GM21737 (cell line): ENCODE measurements at regions not wholly inside any gene's neighbourhood (a gene's known extent, or its start where the extent isn't known, plus 50 kb on each side); places are given as distances from the start of the nearest gene placed in this dataset.

ENCODE experiments used
- ATAC-seq: cut with Tn5 transposase; IDR thresholded peaks from one replicate; pipeline ENCODE4 v1.9.1; 2021; ENCODE audit warnings: mild to moderate bottlenecking, moderate library complexity; ENCODE audit not compliant: unreplicated experiment

GRCh38 chr2:224213396-224213795 lies 174.3 kb upstream of the SERPINE2 start:
- no peak for ATAC-seq

GRCh38 chr2:224211791-224212190 lies 172.7 kb upstream of the SERPINE2 start:
- no peak for ATAC-seq

GRCh38 chr2:224211181-224211480 lies 172.0 kb upstream of the SERPINE2 start:
- ATAC-seq = no peak

DNA sequence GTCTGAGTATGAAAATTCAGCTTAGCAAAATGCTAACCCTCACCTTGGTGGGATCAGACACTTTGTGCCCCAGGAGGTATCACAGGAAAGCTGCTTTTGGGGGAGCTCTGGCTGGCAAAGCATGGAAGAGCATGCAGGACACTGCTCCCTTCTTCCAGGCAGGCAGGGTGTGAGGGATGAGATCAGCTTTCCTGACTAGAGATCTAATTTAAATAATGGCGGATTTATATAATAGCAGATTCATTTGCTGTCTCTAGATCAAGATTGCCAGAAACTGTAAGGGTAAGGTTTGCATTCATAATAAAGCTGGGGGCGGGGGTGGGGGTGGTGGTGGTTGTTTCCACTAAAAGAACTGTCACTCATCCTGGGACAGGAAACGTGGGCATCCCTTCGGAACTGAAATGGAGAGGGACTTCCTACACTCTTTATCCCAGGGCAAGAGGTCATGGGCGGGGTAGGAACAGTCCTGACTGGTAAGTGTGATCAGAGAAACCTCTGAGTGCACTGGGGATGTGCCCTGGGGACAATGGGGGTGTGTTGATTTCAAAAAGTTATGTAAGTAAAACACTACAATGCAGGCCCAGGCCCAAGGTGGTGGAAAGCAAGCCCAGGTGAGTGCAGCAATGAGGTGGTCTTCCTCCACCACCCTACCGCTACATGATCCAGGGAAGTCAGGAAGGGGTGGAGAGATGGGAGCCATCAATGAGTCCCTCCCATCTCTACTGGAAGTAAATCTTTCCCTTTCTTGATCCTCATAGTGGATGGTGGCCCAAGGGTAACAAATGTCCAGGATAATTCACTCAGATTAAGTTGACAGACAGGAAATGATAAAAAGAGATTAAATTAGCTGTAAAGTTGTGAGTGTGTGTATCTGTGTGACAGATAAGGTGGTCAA lies 171.4 kb upstream of the SERPINE2 start:
- ATAC-seq = no peak

- ATAC-seq = no peak
Measured at GRCh38 chr2:224209555-224210285, 170.6 kb upstream of the SERPINE2 start.

- ATAC-seq = no peak
Measured at GRCh38 chr2:224208443-224208842, 169.4 kb upstream of the SERPINE2 start.

- no peak for ATAC-seq
Measured at GRCh38 chr2:224208007-224208406, 168.9 kb upstream of the SERPINE2 start.

DNA sequence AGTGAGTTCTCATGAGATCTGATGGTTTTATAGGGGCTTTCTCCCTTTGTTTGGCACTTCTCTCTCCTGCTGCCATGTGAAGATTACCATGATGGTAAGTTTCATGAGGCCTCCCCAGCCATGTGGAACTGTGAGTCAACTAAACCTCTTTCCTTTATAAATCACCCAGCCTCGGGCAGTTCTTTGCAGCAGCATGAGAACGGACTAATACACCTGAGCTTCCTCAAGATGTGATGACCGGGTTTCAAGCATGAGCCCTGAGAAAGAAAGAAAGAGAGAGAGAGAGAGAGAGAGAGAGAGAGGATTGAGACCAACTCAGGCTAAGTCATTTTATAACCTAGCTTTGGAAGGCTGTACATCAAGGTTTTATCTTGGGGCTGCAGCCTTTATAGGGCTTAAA lies 167.7 kb upstream of the SERPINE2 start:
- ATAC-seq = no peak

DNA sequence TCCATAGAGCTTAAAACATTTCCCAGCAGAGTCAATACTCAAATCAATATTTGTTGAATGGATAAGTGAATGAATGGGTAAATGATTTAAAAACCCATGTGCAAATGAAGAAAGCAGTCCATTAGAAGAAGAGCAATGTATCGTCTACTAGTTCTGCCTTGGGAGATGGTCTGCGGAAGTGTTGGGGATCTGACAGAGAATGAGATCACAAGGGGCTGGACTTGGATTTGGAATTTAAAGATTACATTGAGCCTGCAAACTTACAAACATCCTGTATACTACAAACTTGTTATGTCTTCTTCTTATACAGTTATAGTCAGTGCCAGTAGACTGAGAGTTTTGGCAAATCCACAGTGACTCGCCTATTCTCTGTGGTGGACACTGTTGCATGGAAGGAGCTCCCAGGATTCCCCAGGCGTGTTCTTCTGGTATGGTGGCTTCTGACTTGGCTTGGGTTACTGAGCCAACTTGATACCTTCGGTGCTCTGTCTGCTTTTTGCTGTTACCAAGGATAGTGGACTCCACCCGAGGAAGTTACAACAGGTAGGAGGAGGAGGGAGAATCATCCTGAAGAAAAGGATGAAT lies 163.3 kb upstream of the SERPINE2 start:
- ATAC-seq = no peak

GRCh38 chr2:224198436-224198835 lies 159.3 kb upstream of the SERPINE2 start:
- ATAC-seq = no peak

DNA sequence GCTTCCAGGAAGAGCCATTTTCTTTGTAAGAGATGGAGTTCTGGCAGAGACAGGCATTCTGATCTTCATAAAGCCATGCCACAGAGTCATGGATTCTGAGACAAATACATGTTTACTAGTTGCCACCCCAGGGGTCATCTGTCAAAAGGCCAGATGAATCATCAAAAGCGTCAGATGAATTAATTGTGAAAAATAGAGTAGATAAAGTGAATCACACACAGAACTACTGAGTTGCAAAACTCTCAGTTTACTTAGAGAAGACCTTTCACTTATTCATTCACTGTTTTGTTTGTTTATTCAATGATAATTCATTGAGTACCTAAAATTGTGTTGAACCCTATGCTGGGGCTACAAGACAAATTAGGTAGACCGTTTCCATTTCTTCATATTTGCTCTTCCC lies 157.7 kb upstream of the SERPINE2 start:
- no peak for ATAC-seq

DNA sequence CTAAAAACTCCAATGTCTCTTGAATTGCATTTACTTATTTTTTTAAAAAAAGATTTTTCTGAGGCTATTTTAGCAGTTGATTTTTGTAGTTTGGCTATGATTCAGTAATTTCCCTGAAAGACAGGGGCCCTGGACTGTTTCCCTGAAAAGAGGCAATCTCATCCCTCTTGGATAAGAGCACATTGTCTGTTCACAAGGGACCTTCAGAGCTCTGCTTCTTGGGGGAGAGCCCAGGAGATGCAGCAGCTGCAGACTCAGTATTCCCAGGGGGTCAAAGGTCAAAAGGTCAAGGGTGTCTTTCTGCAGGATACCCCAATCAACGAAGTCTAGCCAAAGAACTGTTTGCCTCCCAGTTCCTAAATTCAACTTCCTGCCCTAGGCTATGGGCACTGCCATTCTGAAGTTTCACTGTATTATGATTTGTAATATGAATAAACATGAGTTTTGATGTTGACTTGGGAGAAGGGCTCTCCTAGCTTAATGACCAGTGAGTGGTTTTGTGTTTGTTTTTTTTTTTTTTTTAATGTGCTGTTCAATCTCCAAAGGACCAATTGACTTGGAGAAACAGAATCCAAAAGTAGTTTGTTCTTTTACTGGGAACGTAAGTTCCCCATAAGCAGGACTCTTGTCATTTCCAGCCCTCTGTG lies 157.0 kb upstream of the SERPINE2 start:
- ATAC-seq = no peak

- no peak for ATAC-seq
Measured at GRCh38 chr2:224194161-224194560, 155.1 kb upstream of the SERPINE2 start.

DNA sequence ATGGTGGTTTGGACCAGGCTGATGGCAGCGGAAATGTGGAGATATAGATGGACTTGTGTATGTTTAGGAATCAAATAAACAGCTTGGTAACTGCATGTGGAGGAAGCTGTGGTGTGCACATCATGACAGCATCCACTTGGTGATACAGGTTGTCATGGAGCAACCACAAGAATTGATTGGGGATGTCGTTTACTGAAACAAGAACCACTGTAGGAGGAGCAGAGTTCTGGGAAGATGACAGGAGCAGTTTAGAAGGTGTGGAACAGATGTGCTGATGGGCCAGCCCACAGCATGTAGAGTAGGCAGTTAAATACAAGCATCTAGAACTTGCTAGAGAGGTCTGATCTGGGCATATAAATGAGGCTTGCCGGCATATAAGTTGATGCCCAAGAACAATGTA lies 152.4 kb upstream of the SERPINE2 start:
- ATAC-seq = no peak

DNA sequence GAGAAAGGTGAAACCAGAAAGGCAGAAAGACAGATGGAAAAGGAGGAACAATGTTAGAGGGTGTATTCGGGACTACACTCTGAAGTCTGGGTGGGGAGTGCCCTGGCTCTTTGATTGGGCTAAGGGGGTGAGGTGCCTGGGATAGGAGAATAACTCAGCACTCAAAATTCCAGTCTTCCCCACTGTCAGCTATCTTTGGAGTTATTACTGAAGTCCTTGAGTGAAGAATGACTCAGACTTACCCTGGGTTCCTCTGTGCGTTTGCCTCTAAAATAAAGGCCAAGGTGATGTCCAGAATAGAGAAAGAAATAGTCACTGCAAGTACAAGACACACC lies 151.8 kb upstream of the SERPINE2 start:
- no peak for ATAC-seq

- no peak for ATAC-seq
Measured at GRCh38 chr2:224190234-224190935, 151.3 kb upstream of the SERPINE2 start.

DNA sequence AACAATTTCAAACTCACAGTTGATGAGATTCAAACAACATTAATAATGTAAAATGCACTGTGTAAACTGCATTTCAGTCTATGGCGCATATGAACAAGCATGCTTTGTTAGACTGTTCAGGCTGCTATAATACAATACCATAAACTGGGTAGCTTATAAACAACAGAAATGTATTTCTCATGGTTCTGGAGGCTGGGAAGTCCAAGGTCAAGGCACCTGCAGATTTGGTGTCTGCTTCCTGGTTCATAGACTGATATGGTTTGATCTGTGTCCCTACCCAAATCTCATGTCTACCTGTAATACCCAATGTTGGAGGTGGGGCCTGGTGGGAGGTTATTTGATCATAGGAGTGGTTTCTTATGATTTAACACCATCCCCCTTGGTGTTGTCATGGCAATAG lies 148.1 kb upstream of the SERPINE2 start:
- no peak for ATAC-seq

- no peak for ATAC-seq
Measured at GRCh38 chr2:224185023-224185601, 146.0 kb upstream of the SERPINE2 start.

DNA sequence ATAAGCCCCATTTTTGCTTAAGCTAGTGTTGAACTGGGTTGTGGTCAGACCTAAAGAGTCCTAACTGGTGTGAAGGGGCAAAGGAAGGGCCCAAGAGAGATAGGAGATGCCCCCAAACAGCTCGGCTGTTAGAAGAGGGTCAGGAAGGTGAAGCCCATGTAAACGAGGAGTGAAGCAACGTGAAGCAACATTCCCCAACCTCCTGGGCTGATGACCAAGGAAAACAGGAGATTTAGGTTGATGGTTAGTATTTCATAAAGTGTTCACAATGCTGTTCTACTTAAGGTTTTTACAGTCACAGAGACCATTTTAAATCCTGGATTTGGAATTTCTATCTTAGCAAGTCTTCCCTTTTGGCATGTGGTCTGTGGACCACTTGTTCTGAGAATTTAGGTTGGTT lies 144.0 kb upstream of the SERPINE2 start:
- ATAC-seq = no peak

GRCh38 chr2:224182498-224182897 lies 143.4 kb upstream of the SERPINE2 start:
- no peak for ATAC-seq
